SK-N-MC (cell line): ENCODE measurements at regions not wholly inside any gene's neighbourhood (a gene's known extent, or its start where the extent isn't known, plus 50 kb on each side); places are given as distances from the start of the nearest gene placed in this dataset.

Experiments
- EZH2 ChIP-seq: fragments of 200-600 bp; sonication (generic); IDR thresholded peaks from one replicate; pipeline ENCODE4 v1.6.1; 2017; ENCODE audit warnings: antibody characterized with exemption
- POLR2AphosphoS5 ChIP-seq: IDR thresholded peaks from 2 replicates; pipeline ENCODE4 v1.6.1; 2012; ENCODE audit warnings: mild to moderate bottlenecking, low read depth, low read length, borderline replicate concordance

GRCh38 chr16:82451449-82451848 lies 175.3 kb upstream of the CDH13 start:
- TF ChIP-seq POLR2AphosphoS5 (no peak), EZH2 (no peak)
